HepG2 (cell line): ENCODE measurements at regions not wholly inside any gene's neighbourhood (a gene's known extent, or its start where the extent isn't known, plus 50 kb on each side); places are given as distances from the start of the nearest gene placed in this dataset.
"Not testable (repeated sequence)": the region's sequence is repeated elsewhere in the genome, so short reads cannot be mapped to it uniquely, and the experiment has no call there.

Experiments
- ATAC-seq: fragments of 200-7000 bp; cut with Tn5 transposase; 3 replicates; pipeline ENCODE4 v1.9.1; 2020; ENCODE audit warnings: mild to moderate bottlenecking, moderate library complexity
- BruUV-seq: library from RNA; stranded (reverse); fragments of 400-500 nt; replicated peaks from 2 replicates; lab custom pipeline; 2021; lab: Mats Ljungman, UMichigan
- CTCF ChIA-PET: fragments of 300-600 bp; formaldehyde crosslinking; extraction: SDS; loops from one replicate; lab custom pipeline; 2021; ENCODE audit warnings: low total read pairs, inconsistent platforms, low intra/inter-chr PET ratio; lab: Yijun Ruan, JAX
- POLR2A ChIA-PET: fragments of 350-600 bp; sonication (Branson Sonifier 250); formaldehyde crosslinking; loops from one replicate; lab custom pipeline; 2020; ENCODE audit warnings: antibody characterized with exemption, inconsistent platforms; lab: Yijun Ruan, JAX
- DNase-seq: peaks from one replicate; pipeline ENCODE4 v3.0.0-alpha.2; 2015; ENCODE audit warnings: low spot score
- FAIRE-seq: peaks from 3 replicates; lab custom pipeline; 2011; peaks lifted over from hg19 to GRCh38; lab: Jason Lieb, UNC
- H2AFZ ChIP-seq: one replicate; pipeline ENCODE4 v1.6.1; 2011; ENCODE audit warnings: low read length, inconsistent platforms
- H3K27ac ChIP-seq: fragments of 300-600 bp; 3 replicates; pipeline ENCODE4 v1.8.0; 2011; ENCODE audit warnings: mixed run types, mild to moderate bottlenecking, mixed read lengths, low read length, inconsistent platforms; ENCODE audit not compliant: insufficient read depth; ENCODE audit errors: extremely low read length
- H3K27me3 ChIP-seq, 2 experiments: fragments of 200-600 bp in 1 of 2; 2 replicates in 1 of 2; 3 replicates in 1 of 2; pipeline versions ENCODE4 v1.6.0 to v1.8.0; 2011; ENCODE audit warnings: low read length in 2 of 2, mild to moderate bottlenecking in 2 of 2, moderate library complexity in 2 of 2, inconsistent platforms in 1 of 2; ENCODE audit not compliant: insufficient read depth in 2 of 2, control insufficient read depth in 1 of 2
- H3K36me3 ChIP-seq, 2 experiments: fragments of 200-600 bp in 1 of 2; replicated peaks in 1 of 2; 2 replicates in 1 of 2; 3 replicates in 1 of 2; pipeline versions ENCODE4 v1.5.1 to v1.8.0; 2011; ENCODE audit warnings: low read length in 2 of 2, inconsistent platforms in 1 of 2; ENCODE audit not compliant: insufficient read depth in 2 of 2, control insufficient read depth in 1 of 2
- H3K4me1 ChIP-seq: 2 replicates; pipeline ENCODE4 v1.5.1; 2012; ENCODE audit warnings: low read length, inconsistent platforms; ENCODE audit not compliant: insufficient read depth
- H3K4me2 ChIP-seq: 2 replicates; pipeline ENCODE4 v1.6.0; 2011; ENCODE audit warnings: low read depth, low read length, inconsistent platforms
- H3K4me3 ChIP-seq, 3 experiments: fragments of 200-600 bp in 1 of 3; sonication (generic), shearing (Covaris generic) in 1 of 3; replicated peaks in 1 of 3; 2 replicates each; pipeline ENCODE4 v1.5.1; 2011 to 2016; ENCODE audit warnings: low read length in 3 of 3, inconsistent platforms in 2 of 3, low read depth in 2 of 3, mild to moderate bottlenecking in 2 of 3, control low read depth in 1 of 3, mixed read lengths in 1 of 3; ENCODE audit not compliant: insufficient read depth in 1 of 3
- H3K79me2 ChIP-seq: one replicate; pipeline ENCODE4 v1.6.1; 2011; ENCODE audit warnings: low read length, inconsistent platforms; ENCODE audit not compliant: insufficient read depth
- H3K9ac ChIP-seq: 2 replicates; pipeline ENCODE4 v1.6.0; 2011; ENCODE audit warnings: mild to moderate bottlenecking, low read depth, low read length, inconsistent platforms; ENCODE audit not compliant: insufficient read depth
- H3K9me3 ChIP-seq: 2 replicates; pipeline ENCODE4 v1.5.1; 2012; ENCODE audit warnings: mild to moderate bottlenecking, low read length
- H4K20me1 ChIP-seq: 2 replicates; pipeline ENCODE4 v1.6.0; 2011; ENCODE audit warnings: inconsistent platforms, mild to moderate bottlenecking, low read length, moderate library complexity; ENCODE audit not compliant: insufficient read depth
- AGO1 ChIP-seq: fragments of 200-400 bp; formaldehyde crosslinking; IDR thresholded peaks from 2 replicates; pipeline ENCODE4 v1.6.1; 2017; ENCODE audit warnings: mild to moderate bottlenecking, low read depth, low read length, moderate library complexity; ENCODE audit not compliant: poor library complexity, severe bottlenecking
- ATF7 ChIP-seq, 2 experiments: fragments of 450-650 bp in 1 of 2; sonication (generic) in 1 of 2; formaldehyde crosslinking in 1 of 2; IDR thresholded peaks; 2 replicates each; pipeline versions ENCODE4 v1.4.0 to v1.6.1; 2016 to 2020; ENCODE audit warnings: antibody characterized with exemption in 1 of 2, mild to moderate bottlenecking in 1 of 2, missing genetic modification reagents in 1 of 2
- HIC2 ChIP-seq: sonication (generic); formaldehyde crosslinking; IDR thresholded peaks from 2 replicates; pipeline ENCODE4 v1.9.0; 2022; ENCODE audit warnings: low read depth, missing genetic modification reagents
- ISX ChIP-seq: sonication (generic); formaldehyde crosslinking; conservative IDR thresholded peaks from 2 replicates; pipeline ENCODE4 v1.5.0; 2020; ENCODE audit warnings: missing genetic modification reagents
- KLF13 ChIP-seq: sonication (generic); formaldehyde crosslinking; IDR thresholded peaks from 2 replicates; pipeline ENCODE4 v1.4.0; 2020; ENCODE audit warnings: mild to moderate bottlenecking, missing genetic modification reagents
- PAX8 ChIP-seq: sonication (generic); formaldehyde crosslinking; IDR thresholded peaks from 2 replicates; pipeline ENCODE4 v1.8.0; 2022; ENCODE audit warnings: mild to moderate bottlenecking, missing genetic modification reagents, borderline replicate concordance
- SCMH1 ChIP-seq: sonication (generic); formaldehyde crosslinking; IDR thresholded peaks from 2 replicates; pipeline ENCODE4 v1.9.0; 2021; ENCODE audit warnings: missing genetic modification reagents, mild to moderate bottlenecking, borderline replicate concordance
- SRSF9 ChIP-seq: fragments of 200-400 bp; formaldehyde crosslinking; IDR thresholded peaks from 2 replicates; pipeline ENCODE4 v1.6.1; 2018; ENCODE audit warnings: borderline replicate concordance, mild to moderate bottlenecking, low read depth, low read length; ENCODE audit not compliant: insufficient read depth, poor library complexity, severe bottlenecking
- TFAP4 ChIP-seq: sonication (generic); IDR thresholded peaks from 2 replicates; pipeline ENCODE4 v1.6.1; 2016; ENCODE audit warnings: low read depth, borderline replicate concordance
- XBP1 ChIP-seq: sonication (generic); formaldehyde crosslinking; IDR thresholded peaks from 2 replicates; pipeline ENCODE4 v1.5.0; 2020; ENCODE audit warnings: missing genetic modification reagents
- ZBTB14 ChIP-seq: sonication (generic); formaldehyde crosslinking; IDR thresholded peaks from 2 replicates; pipeline ENCODE4 v1.4.0; 2020; ENCODE audit warnings: missing genetic modification reagents
- ZNF274 ChIP-seq: sonication (generic); formaldehyde crosslinking; IDR thresholded peaks from 2 replicates; pipeline ENCODE4 v1.5.1; 2020; ENCODE audit warnings: mild to moderate bottlenecking, missing genetic modification reagents
- ZNF468 ChIP-seq: sonication (generic); formaldehyde crosslinking; IDR thresholded peaks from 2 replicates; pipeline ENCODE4 v1.8.0; 2022; ENCODE audit warnings: mild to moderate bottlenecking, moderate library complexity, missing genetic modification reagents
- ZNF761 ChIP-seq: sonication (generic); formaldehyde crosslinking; conservative IDR thresholded peaks from 2 replicates; pipeline ENCODE4 v1.4.0; 2020; ENCODE audit warnings: mild to moderate bottlenecking, missing genetic modification reagents
- ZNF816 ChIP-seq: sonication (generic); formaldehyde crosslinking; IDR thresholded peaks from 2 replicates; pipeline ENCODE4 v1.8.0; 2022; ENCODE audit warnings: missing genetic modification reagents, mild to moderate bottlenecking, borderline replicate concordance
- WGBS: methylation state at CpG from one replicate; pipeline ENCODE4 v1.1.6; 2017; ENCODE audit warnings: low lambda C conversion rate; 5-methylcytosine and 5-hydroxymethylcytosine counted together
- in situ Hi-C: cut with HindIII; loops from 2 replicates; pipeline ENCODE4 v1.10.0; 2017; ENCODE audit warnings: low pct_unique_long_range_greater_than_20kb; ENCODE audit not compliant: extremely low pct_ligation_motif_present
- intact Hi-C: fragments of 100-400 bp; cut with micrococcal nuclease; formaldehyde crosslinking; loops from one replicate; pipeline ENCODE4 v1.10.0; 2022; ENCODE audit not compliant: unreplicated experiment

- H4K20me1 ChIP-seq, result no peaks in the 10 kb centered on the region
- no peak overlapping the region for H2AFZ ChIP-seq
- in situ Hi-C loops (no loop called here), intact Hi-C loops (no loop called here)
- H3K36me3 ChIP-seq, result no peaks in the 10 kb centered on the region
- H3K79me2 ChIP-seq, result no peaks in the 10 kb centered on the region
- DNase-seq (no peak), FAIRE-seq (no peak), ATAC-seq (no peak)
- peaks cover 38% of the 10 kb centered on the region for H3K9me3 ChIP-seq
- no peak overlapping the region for H3K4me3 ChIP-seq
- ChIA-PET CTCF (no interaction called here), POLR2A (no interaction called here)
- no peaks in the 10 kb centered on the region for H3K27me3 ChIP-seq
- no peak for TF ChIP-seq ZNF274 (CRISPR knock-in tag)
- TF ChIP-seq TFAP4, result no peak
- TF ChIP-seq AGO1, result no peak
- TF ChIP-seq PAX8 (CRISPR knock-in tag), result no peak
- no peak for TF ChIP-seq ZNF761
- no peak for TF ChIP-seq XBP1 (CRISPR knock-in tag)
- TF ChIP-seq ATF7 (IDR thresholded peaks at IDR 0.05), result no peak
- TF ChIP-seq ATF7 (CRISPR knock-in tag; IDR thresholded peaks at IDR 0.05), result no peak
- TF ChIP-seq HIC2 (CRISPR knock-in tag), result no peak
- no peak for TF ChIP-seq KLF13 (CRISPR knock-in tag)
- TF ChIP-seq ISX (CRISPR knock-in tag), result no peak
- no peak for TF ChIP-seq ZNF468 (CRISPR knock-in tag)
- no peak for TF ChIP-seq SCMH1 (CRISPR knock-in tag)
- TF ChIP-seq SRSF9, result no peak
- no peak for TF ChIP-seq ZNF816 (CRISPR knock-in tag)
- no peak for TF ChIP-seq ZBTB14 (CRISPR knock-in tag)
- H3K4me2 ChIP-seq, result no peak overlapping the region
- H3K27ac ChIP-seq, result no peak overlapping the region
- H3K4me1 ChIP-seq, result no peaks in the 10 kb centered on the region
- no peak overlapping the region for H3K9ac ChIP-seq
- BruUV-seq, result no TSS peak
Measured at GRCh38 chr6:22173311-22173710, 123.5 kb downstream of the PRL start.

- H2AFZ ChIP-seq, in situ Hi-C loops, H3K4me3 ChIP-seq, intact Hi-C loops, H3K9ac ChIP-seq, BruUV-seq, H3K27ac ChIP-seq, CTCF ChIA-PET, ATAC-seq, DNase-seq, H3K4me1 ChIP-seq, H4K20me1 ChIP-seq, H3K36me3 ChIP-seq, H3K27me3 ChIP-seq, FAIRE-seq, H3K4me2 ChIP-seq, POLR2A ChIA-PET, H3K79me2 ChIP-seq: not testable (repeated sequence)
- 33% methylated on average over 10 of the region's 20 CpGs for WGBS
- H3K9me3 ChIP-seq, result peaks cover 45% of the 10 kb centered on the region
Measured at GRCh38 chr6:22180250-22180649, 116.6 kb downstream of the PRL start.
